Muscle of leg (tissue), 3 donors: ENCODE measurements at regions not wholly inside any gene's neighbourhood (a gene's known extent, or its start where the extent isn't known, plus 50 kb on each side); places are given as distances from the start of the nearest gene placed in this dataset.
A peak's percentile ranks its signal among the peaks of the same experiment; 100 is the strongest.
"Not testable (repeated sequence)": the region's sequence is repeated elsewhere in the genome, so short reads cannot be mapped to it uniquely, and the experiment has no call there.

ENCODE experiments used
- DNase-seq: peaks from one replicate; pipeline ENCODE4 v3.0.0; 2013
- H3K27ac ChIP-seq: one replicate; pipeline ENCODE4 v1.5.1; 2013; ENCODE audit warnings: mild to moderate bottlenecking, low read length, control low read depth
- H3K27me3 ChIP-seq: one replicate; pipeline ENCODE4 v1.6.1; 2013; ENCODE audit warnings: low read length; ENCODE audit not compliant: control insufficient read depth, insufficient read depth
- H3K36me3 ChIP-seq: one replicate; pipeline ENCODE4 v1.6.1; 2013; ENCODE audit warnings: low read length; ENCODE audit not compliant: control insufficient read depth, insufficient read depth
- H3K4me1 ChIP-seq: one replicate; pipeline ENCODE4 v1.6.1; 2013; ENCODE audit warnings: low read length; ENCODE audit not compliant: control insufficient read depth, insufficient read depth
- H3K4me3 ChIP-seq: one replicate; pipeline ENCODE4 v1.5.1; 2013; ENCODE audit warnings: low read length, control low read depth
- H3K9me3 ChIP-seq: replicated peaks from 2 replicates; pipeline ENCODE4 v1.6.1; 2013; ENCODE audit warnings: low read depth, low read length; ENCODE audit not compliant: control insufficient read depth
- WGBS: methylation state at CpG from one replicate; pipeline ENCODE4 v1.1.5; 2013; ENCODE audit warnings: missing lambda C conversion rate; ENCODE audit not compliant: insufficient coverage; 5-methylcytosine and 5-hydroxymethylcytosine counted together

GRCh38 chr11:71764695-71765491, 68.1 kb upstream of the DEFB108B start:
- H3K36me3 ChIP-seq, H3K4me3 ChIP-seq, H3K9me3 ChIP-seq, H3K27me3 ChIP-seq, H3K27ac ChIP-seq, H3K4me1 ChIP-seq: not testable (repeated sequence)
- DNase-seq: peak; percentile 23
- 15% methylated on average over 5 of the region's 20 CpGs for WGBS

- H3K27ac ChIP-seq, H3K4me3 ChIP-seq, H3K9me3 ChIP-seq, H3K4me1 ChIP-seq, DNase-seq, H3K36me3 ChIP-seq, H3K27me3 ChIP-seq: not testable (repeated sequence)
- no CpG with 5 or more reads among the region's 5 CpGs for WGBS
Observed at GRCh38 chr11:71767016-71767415, 66.0 kb upstream of the DEFB108B start.

- not testable (repeated sequence) for H3K27ac ChIP-seq, H3K4me1 ChIP-seq, H3K9me3 ChIP-seq, H3K4me3 ChIP-seq, H3K36me3 ChIP-seq, DNase-seq, H3K27me3 ChIP-seq
- 91% methylated on average over 9 of the region's 12 CpGs for WGBS
Observed at GRCh38 chr11:71772193-71772592, 60.8 kb upstream of the DEFB108B start.

GRCh38 chr11:71774603-71775222, 58.3 kb upstream of the DEFB108B start:
- Histone ChIP-seq H3K36me3 (no peaks in the 10 kb centered on the region), H3K27ac (no peak overlapping the region), H3K27me3 (no peaks in the 10 kb centered on the region), H3K4me3 (no peak overlapping the region), H3K9me3 (no peaks in the 10 kb centered on the region), H3K4me1 (no peaks in the 10 kb centered on the region)
- 92% methylated on average over 21 of the region's 30 CpGs for WGBS
- no peak for DNase-seq

GRCh38 chr11:71780116-71780515, 52.9 kb upstream of the DEFB108B start:
- H3K27ac ChIP-seq, H3K36me3 ChIP-seq, DNase-seq, H3K9me3 ChIP-seq, H3K4me3 ChIP-seq, H3K27me3 ChIP-seq, H3K4me1 ChIP-seq: not testable (repeated sequence)
- WGBS: 80% methylated on average over 1 of the region's 6 CpGs

GRCh38 chr11:71780771-71781170, 52.2 kb upstream of the DEFB108B start:
- not testable (repeated sequence) for H3K36me3 ChIP-seq, DNase-seq, H3K27ac ChIP-seq, H3K27me3 ChIP-seq, H3K9me3 ChIP-seq, H3K4me3 ChIP-seq, H3K4me1 ChIP-seq
- WGBS: 57% methylated on average over 1 of the region's 6 CpGs

GRCh38 chr11:71781491-71781890, 51.5 kb upstream of the DEFB108B start:
- DNase-seq, H3K4me3 ChIP-seq, H3K36me3 ChIP-seq: not testable (repeated sequence)

GRCh38 chr11:71782229-71782861, 50.7 kb upstream of the DEFB108B start:
- not testable (repeated sequence) for H3K27me3 ChIP-seq, H3K36me3 ChIP-seq, DNase-seq, H3K4me1 ChIP-seq, H3K4me3 ChIP-seq, H3K27ac ChIP-seq, H3K9me3 ChIP-seq
- 88% methylated on average over 7 of the region's 13 CpGs for WGBS

More at GRCh38 chr11:71781491-71781890, 51.5 kb upstream of the DEFB108B start:
- H3K4me1 ChIP-seq, H3K27ac ChIP-seq, H3K27me3 ChIP-seq, H3K9me3 ChIP-seq: not testable (repeated sequence)
- WGBS: 74% methylated on average over 3 of the region's 5 CpGs

- DNase-seq, H3K36me3 ChIP-seq, H3K9me3 ChIP-seq, H3K27ac ChIP-seq, H3K4me1 ChIP-seq, H3K27me3 ChIP-seq, H3K4me3 ChIP-seq: not testable (repeated sequence)
- 81% methylated on average over 3 of the region's 4 CpGs for WGBS
Observed at GRCh38 chr11:71783191-71783590, 49.8 kb upstream of the DEFB108B start.
